GM12801 (cell line): ENCODE measurements at regions not wholly inside any gene's neighbourhood (a gene's known extent, or its start where the extent isn't known, plus 50 kb on each side); places are given as distances from the start of the nearest gene placed in this dataset.

Experiments used
- TF ChIP-seq, protein P1 (sequence below): IDR thresholded peaks from one replicate; pipeline ENCODE4 v1.5.1; 2011; ENCODE audit warnings: control low read depth; ENCODE audit not compliant: insufficient read length; ENCODE audit errors: extremely low read depth

DNA sequence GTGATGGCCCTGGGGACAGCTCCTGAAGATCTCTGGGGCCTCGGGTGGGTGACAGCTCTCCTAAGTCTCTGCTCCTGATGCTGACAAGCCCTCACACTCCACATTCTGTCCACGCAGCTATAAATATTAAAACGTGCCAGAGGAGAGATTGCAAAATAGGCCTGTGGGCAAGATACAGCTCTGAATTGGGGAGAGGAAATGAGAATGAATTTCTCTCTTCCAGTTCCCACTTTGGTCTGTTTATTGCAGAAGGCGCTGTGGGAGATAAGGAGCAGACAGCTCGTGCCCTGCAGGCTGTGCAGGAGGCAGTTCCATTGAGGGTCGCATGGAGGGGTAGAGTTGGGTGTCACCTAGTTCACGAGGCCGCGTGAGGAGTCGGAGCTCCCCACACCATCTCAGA lies 87.5 kb upstream of the SDK2 start:
- TF ChIP-seq, protein P1, sequence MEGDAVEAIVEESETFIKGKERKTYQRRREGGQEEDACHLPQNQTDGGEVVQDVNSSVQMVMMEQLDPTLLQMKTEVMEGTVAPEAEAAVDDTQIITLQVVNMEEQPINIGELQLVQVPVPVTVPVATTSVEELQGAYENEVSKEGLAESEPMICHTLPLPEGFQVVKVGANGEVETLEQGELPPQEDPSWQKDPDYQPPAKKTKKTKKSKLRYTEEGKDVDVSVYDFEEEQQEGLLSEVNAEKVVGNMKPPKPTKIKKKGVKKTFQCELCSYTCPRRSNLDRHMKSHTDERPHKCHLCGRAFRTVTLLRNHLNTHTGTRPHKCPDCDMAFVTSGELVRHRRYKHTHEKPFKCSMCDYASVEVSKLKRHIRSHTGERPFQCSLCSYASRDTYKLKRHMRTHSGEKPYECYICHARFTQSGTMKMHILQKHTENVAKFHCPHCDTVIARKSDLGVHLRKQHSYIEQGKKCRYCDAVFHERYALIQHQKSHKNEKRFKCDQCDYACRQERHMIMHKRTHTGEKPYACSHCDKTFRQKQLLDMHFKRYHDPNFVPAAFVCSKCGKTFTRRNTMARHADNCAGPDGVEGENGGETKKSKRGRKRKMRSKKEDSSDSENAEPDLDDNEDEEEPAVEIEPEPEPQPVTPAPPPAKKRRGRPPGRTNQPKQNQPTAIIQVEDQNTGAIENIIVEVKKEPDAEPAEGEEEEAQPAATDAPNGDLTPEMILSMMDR: no peak

DNA sequence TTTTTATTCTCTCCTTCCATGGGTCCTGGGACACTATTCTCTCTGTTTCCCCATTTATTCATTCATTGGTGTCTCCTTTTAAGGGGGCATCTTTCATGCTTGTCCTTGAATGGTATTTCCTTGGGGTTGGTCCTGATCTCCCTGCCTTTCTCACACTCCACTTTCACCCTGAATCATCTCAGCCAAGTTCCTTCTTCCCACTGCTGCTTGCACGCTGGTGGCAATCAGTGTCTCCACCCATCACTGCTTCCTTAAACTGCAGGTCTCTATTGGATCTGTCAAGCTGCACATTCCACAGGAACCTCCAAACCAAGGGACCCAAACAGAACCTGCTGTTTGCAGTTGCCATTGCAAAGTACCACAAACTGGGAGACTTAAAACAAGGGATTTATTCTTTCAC lies 89.3 kb upstream of the SDK2 start:
- TF ChIP-seq, protein P1: no peak

DNA sequence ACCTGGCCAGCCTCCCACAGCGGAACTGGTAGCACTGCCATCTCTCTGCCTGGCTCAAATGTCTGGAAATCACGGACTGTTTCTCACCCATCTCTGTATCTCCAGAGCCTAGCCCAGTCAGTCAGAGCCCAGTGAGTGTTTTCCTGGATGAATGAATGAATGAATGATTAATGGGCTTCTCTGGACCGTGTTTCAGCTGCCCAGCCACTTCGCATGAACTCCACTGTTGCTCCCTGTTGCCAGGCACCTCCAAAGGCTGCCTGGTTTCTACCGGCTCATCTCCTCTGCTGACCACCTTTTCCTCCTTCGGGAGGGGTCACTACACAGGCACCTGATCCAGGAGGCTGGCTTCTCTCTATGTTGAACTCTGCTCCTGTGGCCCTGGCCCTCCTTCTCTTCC lies 91.0 kb upstream of the SDK2 start:
- TF ChIP-seq, protein P1: no peak

DNA sequence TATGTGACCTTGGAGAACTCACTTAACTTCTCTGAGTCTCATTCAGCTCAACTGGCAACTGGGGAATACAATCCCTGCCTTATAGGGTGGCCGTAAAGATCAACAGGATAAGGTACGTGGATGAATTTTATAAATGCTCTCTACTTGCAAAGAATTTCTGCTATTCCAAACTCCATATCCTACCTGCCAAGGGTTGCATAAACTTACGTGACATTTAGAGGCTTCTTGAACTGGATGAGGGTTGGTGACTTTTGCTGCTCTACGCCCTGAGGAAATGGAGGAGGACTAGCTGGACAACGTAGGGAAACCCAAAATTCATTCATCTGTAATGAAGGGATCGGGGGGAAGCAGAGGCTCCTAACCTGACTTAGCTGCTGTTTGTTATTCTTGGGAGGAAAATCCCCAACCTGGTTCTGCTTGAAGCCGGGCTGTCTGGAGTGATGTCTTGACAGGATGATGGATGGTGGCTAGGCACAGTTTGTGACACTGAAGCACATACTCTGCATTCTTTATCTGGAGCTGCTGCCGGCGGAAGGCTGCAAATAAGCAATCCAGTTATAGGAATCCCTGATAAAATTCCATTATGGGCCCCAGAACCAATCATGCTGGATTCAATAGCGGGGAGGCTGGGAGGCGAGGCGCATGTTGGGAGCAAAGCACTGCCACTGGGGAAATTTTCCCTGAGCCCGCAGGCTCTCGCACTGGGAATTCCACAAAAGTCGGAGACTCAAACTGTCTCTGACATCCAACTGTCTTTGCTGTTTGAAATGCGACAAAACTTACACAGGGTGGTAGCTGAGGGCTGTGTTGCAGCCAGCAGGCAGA lies 94.7 kb upstream of the SDK2 start:
- TF ChIP-seq, protein P1: no peak

DNA sequence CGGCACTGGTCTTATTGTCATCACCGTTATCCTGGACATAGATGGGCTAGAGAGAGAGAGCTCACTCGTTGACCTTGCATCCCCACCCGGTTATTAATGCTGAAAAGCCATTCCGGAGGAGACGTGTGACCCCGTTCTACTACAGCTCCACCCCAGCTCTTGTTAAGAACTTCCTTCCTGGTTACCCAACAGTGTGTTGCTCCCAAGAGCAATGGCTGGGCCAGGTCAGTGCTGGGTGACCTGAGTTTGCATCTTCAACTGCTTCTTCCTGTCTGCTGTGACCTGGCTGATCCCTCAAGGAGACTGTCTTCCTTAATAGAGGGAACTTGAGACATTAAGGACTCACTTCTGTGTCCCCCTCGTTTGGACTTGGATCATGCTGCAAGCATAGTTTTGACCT lies 96.1 kb upstream of the SDK2 start:
- TF ChIP-seq, protein P1: no peak

DNA sequence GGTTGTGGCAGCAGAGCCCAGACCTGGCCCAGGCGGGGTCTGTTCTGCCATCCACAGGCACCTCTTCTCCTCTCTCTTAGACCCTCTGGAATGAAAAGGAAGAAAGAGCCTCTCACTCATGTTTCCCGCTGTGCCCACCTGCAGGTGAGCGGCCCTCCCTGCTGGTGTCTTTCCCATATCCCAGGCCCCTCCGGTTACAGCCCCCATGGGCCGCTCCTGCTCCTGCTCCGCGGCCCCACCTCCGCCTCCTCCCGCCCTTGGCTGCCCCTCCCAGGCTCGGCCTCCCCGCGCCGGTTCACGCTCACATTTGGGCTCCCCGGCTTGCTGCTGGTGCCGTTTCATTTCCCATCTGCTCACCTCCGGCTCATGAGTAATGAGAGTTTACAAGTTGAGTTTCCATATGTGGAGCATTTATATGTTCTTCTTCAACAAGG lies 98.7 kb upstream of the SDK2 start:
- TF ChIP-seq, protein P1: no peak

DNA sequence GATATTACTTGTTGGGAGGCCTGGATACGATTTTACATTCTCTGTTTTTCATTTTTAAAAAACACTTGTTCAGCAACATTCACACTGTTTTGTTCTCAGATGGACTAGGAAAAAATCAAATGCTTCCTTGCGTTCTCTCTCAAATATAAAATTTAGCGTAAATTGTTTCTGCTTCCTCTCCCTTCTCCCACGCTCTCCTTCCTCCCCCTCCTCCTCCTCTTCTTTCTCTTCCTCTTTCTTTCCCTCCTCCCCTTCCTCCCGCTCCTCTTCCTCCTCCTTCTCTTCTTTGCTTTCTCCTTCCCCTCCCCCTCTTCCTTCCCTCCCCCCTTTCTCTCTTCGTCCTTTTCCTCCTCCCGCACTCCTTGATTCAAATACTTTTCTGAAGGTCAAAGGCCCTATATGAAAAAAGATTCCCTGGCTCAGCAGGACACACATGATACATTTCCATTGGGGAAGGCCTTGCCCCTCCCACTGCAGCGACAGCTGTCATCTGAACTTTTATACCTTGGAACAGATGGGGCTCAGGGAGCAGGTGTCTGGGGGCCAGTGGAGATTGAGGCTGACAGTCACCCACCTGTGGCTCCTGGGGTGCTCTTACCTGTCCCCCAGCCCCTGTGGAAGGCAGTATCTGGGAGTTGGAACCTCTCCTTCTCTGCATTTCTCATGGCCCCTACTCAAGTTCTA lies 99.4 kb upstream of the SDK2 start:
- TF ChIP-seq, protein P1: no peak
